ENCODE measurements at regions not wholly inside any gene's neighbourhood (a gene's known extent, or its start where the extent isn't known, plus 50 kb on each side); places are given as distances from the start of the nearest gene placed in this dataset.

DNA sequence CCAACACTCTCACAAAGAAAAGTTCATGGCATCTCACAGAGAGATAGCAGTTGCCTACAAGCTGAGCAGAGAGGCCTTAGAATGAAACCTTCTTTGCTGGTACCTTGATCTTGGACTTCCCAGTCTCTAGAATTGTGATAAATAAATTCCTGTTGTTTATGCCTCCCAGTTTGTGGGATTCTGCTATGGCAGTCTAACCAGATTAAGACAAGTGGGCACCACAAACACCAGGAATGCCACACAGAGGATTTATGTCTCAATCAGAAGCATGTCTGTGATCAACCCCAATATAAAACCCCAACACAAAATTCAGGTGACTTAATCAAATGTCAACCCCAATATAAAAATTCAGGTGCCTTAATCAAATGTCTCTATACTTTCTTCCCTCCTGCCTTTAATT is 581.3 kb downstream of the XPNPEP1 start:
- Histone ChIP-seq H3K27ac (no peak overlapping the region), H4K20me1 (ENCODE audit: insufficient read depth, poor library complexity, severe bottlenecking) (no peaks in the 10 kb centered on the region), H3K4me2 (no peak overlapping the region), H2AFZ (no peak overlapping the region), H3K9me3 (ENCODE audit: low read depth) (no peaks in the 10 kb centered on the region), H3K27me3 (no peaks in the 10 kb centered on the region), H3K9me2 (replicated peaks; ENCODE audit: insufficient read depth) (no peaks in the 10 kb centered on the region), H3K4me1 (ENCODE audit: insufficient read depth) (no peaks in the 10 kb centered on the region), H3K4me3 (no peak overlapping the region), H3K79me2 (no peaks in the 10 kb centered on the region), H3K36me3 (replicated peaks; ENCODE audit: insufficient read depth, low read depth) (no peaks in the 10 kb centered on the region)
- no peak for DNase-seq (ENCODE audit: low spot score)
- TF ChIP-seq, protein P1, sequence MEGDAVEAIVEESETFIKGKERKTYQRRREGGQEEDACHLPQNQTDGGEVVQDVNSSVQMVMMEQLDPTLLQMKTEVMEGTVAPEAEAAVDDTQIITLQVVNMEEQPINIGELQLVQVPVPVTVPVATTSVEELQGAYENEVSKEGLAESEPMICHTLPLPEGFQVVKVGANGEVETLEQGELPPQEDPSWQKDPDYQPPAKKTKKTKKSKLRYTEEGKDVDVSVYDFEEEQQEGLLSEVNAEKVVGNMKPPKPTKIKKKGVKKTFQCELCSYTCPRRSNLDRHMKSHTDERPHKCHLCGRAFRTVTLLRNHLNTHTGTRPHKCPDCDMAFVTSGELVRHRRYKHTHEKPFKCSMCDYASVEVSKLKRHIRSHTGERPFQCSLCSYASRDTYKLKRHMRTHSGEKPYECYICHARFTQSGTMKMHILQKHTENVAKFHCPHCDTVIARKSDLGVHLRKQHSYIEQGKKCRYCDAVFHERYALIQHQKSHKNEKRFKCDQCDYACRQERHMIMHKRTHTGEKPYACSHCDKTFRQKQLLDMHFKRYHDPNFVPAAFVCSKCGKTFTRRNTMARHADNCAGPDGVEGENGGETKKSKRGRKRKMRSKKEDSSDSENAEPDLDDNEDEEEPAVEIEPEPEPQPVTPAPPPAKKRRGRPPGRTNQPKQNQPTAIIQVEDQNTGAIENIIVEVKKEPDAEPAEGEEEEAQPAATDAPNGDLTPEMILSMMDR (IDR thresholded peaks at IDR 0.05; ENCODE audit: poor library complexity) = no peak
- TF ChIP-seq EZH2 (IDR thresholded peaks at IDR 0.05; ENCODE audit: borderline replicate concordance) (no peak), EZH2phosphoT487 (IDR thresholded peaks at IDR 0.05; ENCODE audit: low read depth, severe bottlenecking, unreplicated experiment) (no peak)

DNA sequence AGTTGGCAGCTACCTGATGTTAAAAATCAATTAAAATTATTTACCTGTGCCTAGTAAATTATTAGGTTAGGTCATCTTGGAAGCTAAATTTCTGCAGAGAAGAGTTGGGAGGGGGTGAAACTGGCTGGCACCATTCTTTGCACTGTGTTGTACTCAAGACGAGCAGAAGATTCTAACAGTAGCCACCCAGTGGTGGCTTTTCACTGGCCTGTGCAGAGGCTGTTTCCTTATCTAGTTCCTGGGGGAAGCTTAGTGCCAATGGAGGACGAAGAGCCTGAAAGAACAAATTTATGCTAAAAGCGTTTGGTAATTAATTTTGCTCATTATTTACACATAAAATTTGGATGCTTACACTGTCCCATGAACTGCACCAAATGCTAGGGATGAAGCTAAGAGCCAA is 595.3 kb downstream of the XPNPEP1 start:
- no peak overlapping the region for H3K27ac ChIP-seq
- no peaks in the 10 kb centered on the region for H3K36me3 ChIP-seq (replicated peaks; ENCODE audit: insufficient read depth, low read depth)
- TF ChIP-seq, protein P1 (IDR thresholded peaks at IDR 0.05; ENCODE audit: poor library complexity) = no peak
- no peak for TF ChIP-seq EZH2 (IDR thresholded peaks at IDR 0.05; ENCODE audit: borderline replicate concordance)
- no peak for TF ChIP-seq EZH2phosphoT487 (IDR thresholded peaks at IDR 0.05; ENCODE audit: low read depth, severe bottlenecking, unreplicated experiment)
- no peak overlapping the region for H3K4me2 ChIP-seq
- H3K4me1 ChIP-seq (ENCODE audit: insufficient read depth) = no peaks in the 10 kb centered on the region
- no peak overlapping the region for H3K4me3 ChIP-seq
- H3K9me2 ChIP-seq (replicated peaks; ENCODE audit: insufficient read depth) = no peaks in the 10 kb centered on the region
- no peaks in the 10 kb centered on the region for H3K79me2 ChIP-seq
- H4K20me1 ChIP-seq (ENCODE audit: insufficient read depth, poor library complexity, severe bottlenecking) = no peaks in the 10 kb centered on the region
- H2AFZ ChIP-seq = no peak overlapping the region
- DNase-seq (ENCODE audit: low spot score) = no peak
- 83% methylated on average over 3 of the region's 3 CpGs for WGBS (ENCODE audit: low lambda C conversion rate, missing lambda C conversion rate)
- no peaks in the 10 kb centered on the region for H3K9me3 ChIP-seq (ENCODE audit: low read depth)
- no peaks in the 10 kb centered on the region for H3K27me3 ChIP-seq

DNA sequence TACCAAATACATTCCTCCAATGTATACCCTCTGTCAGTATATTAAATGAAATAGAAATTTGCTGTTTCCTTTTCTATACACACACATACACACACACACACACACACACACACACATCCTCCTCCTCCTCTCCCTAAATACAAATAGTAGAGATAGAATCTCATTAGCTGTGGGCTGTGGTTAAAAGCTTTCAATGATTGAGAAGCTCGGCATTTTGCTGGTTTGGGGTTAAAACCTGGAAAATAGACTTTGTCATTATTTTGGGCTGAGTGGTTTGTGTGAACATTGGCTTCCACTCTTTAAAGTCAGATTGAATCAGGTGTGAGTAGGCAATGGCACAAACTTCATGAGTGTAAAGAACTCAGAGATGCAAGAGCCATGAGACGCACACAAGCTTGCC is 596.0 kb downstream of the XPNPEP1 start:
- TF ChIP-seq, protein P1 (IDR thresholded peaks at IDR 0.05; ENCODE audit: poor library complexity) = no peak
- TF ChIP-seq EZH2 (IDR thresholded peaks at IDR 0.05; ENCODE audit: borderline replicate concordance) (no peak), EZH2phosphoT487 (IDR thresholded peaks at IDR 0.05; ENCODE audit: low read depth, severe bottlenecking, unreplicated experiment) (no peak)
- Histone ChIP-seq H3K27ac (no peak overlapping the region), H3K36me3 (replicated peaks; ENCODE audit: insufficient read depth, low read depth) (no peaks in the 10 kb centered on the region), H3K9me3 (ENCODE audit: low read depth) (no peaks in the 10 kb centered on the region), H3K27me3 (no peaks in the 10 kb centered on the region), H3K9me2 (replicated peaks; ENCODE audit: insufficient read depth) (no peaks in the 10 kb centered on the region), H3K4me1 (ENCODE audit: insufficient read depth) (no peaks in the 10 kb centered on the region), H3K79me2 (no peaks in the 10 kb centered on the region), H4K20me1 (ENCODE audit: insufficient read depth, poor library complexity, severe bottlenecking) (no peaks in the 10 kb centered on the region), H3K4me3 (no peak overlapping the region), H2AFZ (no peak overlapping the region), H3K4me2 (no peak overlapping the region)
- 95% methylated on average over 2 of the region's 2 CpGs for WGBS (ENCODE audit: low lambda C conversion rate, missing lambda C conversion rate)
- no peak for DNase-seq (ENCODE audit: low spot score)

DNA sequence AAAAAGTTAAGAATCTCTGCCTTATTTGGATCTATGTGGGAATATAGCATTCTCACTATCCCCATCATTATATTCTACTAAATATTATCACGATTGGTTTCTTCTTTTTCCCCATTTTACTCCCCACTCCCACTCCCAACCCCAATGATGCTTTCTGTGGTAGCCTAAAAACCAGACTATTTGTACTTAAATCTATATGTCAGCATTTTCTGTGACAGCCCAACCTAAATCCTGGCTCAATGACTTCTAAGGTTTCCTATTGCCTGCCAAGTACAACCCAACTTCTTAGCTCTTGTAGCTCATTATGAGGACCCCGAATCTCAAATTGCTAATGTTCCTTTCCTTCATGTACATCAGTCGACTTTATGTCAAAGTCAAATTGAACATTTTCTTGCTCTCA is 598.6 kb downstream of the XPNPEP1 start:
- no peak overlapping the region for H2AFZ ChIP-seq
- H3K4me3 ChIP-seq = no peak overlapping the region
- H3K4me2 ChIP-seq = no peak overlapping the region
- 97% methylated on average over 3 of the region's 3 CpGs for WGBS (ENCODE audit: low lambda C conversion rate, missing lambda C conversion rate)
- H3K36me3 ChIP-seq (replicated peaks; ENCODE audit: insufficient read depth, low read depth) = no peaks in the 10 kb centered on the region
- H3K27ac ChIP-seq = no peak overlapping the region
- no peaks in the 10 kb centered on the region for H3K79me2 ChIP-seq
- H4K20me1 ChIP-seq (ENCODE audit: insufficient read depth, poor library complexity, severe bottlenecking) = no peaks in the 10 kb centered on the region
- no peak for DNase-seq (ENCODE audit: low spot score)
- no peaks in the 10 kb centered on the region for H3K9me3 ChIP-seq (ENCODE audit: low read depth)
- H3K9me2 ChIP-seq (replicated peaks; ENCODE audit: insufficient read depth) = no peaks in the 10 kb centered on the region
- no peaks in the 10 kb centered on the region for H3K27me3 ChIP-seq
- no peaks in the 10 kb centered on the region for H3K4me1 ChIP-seq (ENCODE audit: insufficient read depth)
- TF ChIP-seq EZH2 (IDR thresholded peaks at IDR 0.05; ENCODE audit: borderline replicate concordance) = no peak
- TF ChIP-seq, protein P1 (IDR thresholded peaks at IDR 0.05; ENCODE audit: poor library complexity) = no peak
- TF ChIP-seq EZH2phosphoT487 (IDR thresholded peaks at IDR 0.05; ENCODE audit: low read depth, severe bottlenecking, unreplicated experiment) = no peak
